Psoas muscle (tissue), 7 donors: ENCODE measurements at regions not wholly inside any gene's neighbourhood (a gene's known extent, or its start where the extent isn't known, plus 50 kb on each side); places are given as distances from the start of the nearest gene placed in this dataset.

Experiments
- ATAC-seq, 4 donors: fragments of 200-7000 bp; cut with Tn5 transposase; one replicate each; pipeline ENCODE4 v1.9.1; 2020; ENCODE audit warnings: moderate library complexity in 3 of 4, mild to moderate bottlenecking in 2 of 4
- DNase-seq, 2 donors: peaks; one replicate each; pipeline ENCODE4 v3.0.0-alpha.2; 2020
- H3K27ac ChIP-seq: fragments of 200-600 bp; one replicate; pipeline ENCODE4 v1.8.0; 2022
- H3K27me3 ChIP-seq, 3 donors: fragments of 200-600 bp in 1 of 3; one replicate each; pipeline versions ENCODE4 v1.6.1 to v1.8.0; 2013 to 2022; ENCODE audit warnings: low read length in 2 of 3, mild to moderate bottlenecking in 2 of 3, moderate library complexity in 1 of 3; ENCODE audit not compliant: insufficient read depth in 3 of 3
- H3K36me3 ChIP-seq, 2 donors: fragments of 200-600 bp in 1 of 2; one replicate each; pipeline versions ENCODE4 v1.6.1 to v1.8.0; 2013 to 2022; ENCODE audit warnings: low read depth in 1 of 2, mild to moderate bottlenecking in 1 of 2, moderate library complexity in 1 of 2; ENCODE audit not compliant: insufficient read depth in 1 of 2
- H3K4me1 ChIP-seq: fragments of 200-600 bp; one replicate; pipeline ENCODE4 v1.8.0; 2022
- H3K4me3 ChIP-seq: fragments of 200-600 bp; one replicate; pipeline ENCODE4 v1.8.0; 2022; ENCODE audit warnings: mild to moderate bottlenecking
- H3K9me3 ChIP-seq: fragments of 200-600 bp; one replicate; pipeline ENCODE4 v1.8.0; 2022
- CTCF ChIP-seq: fragments of 200-600 bp; IDR thresholded peaks from one replicate; pipeline ENCODE4 v1.8.0; 2022; ENCODE audit warnings: antibody characterized with exemption
- WGBS, 3 donors: extraction: QIAGEN DNeasy Blood & Tissue Kit; methylation state at CpG; one replicate each; pipeline versions ENCODE4 v1.1.6 to v1.1.7; 2013; 5-methylcytosine and 5-hydroxymethylcytosine counted together
- intact Hi-C, 2 donors: fragments of 100-400 bp; cut with DNase I; formaldehyde crosslinking; loops; one replicate each; pipeline versions ENCODE4 v1.11.0 to v1.14.2; 2022
- donor health status: healthy with polysubstance abuse.
- donor health status: DM: no; HTN: no; CAD: no; lungs with moderate emphysema.
- donor health status: Bipolar disorder and iron deficiency.
- donor health status: healthy.
- donor health status: DM: yes; HTN: yes; CAD: no.
- donor health status: DM: no; HTN: no; CAD: no.
- donor health status: DM: yes; HTN: yes; CAD: no.

- no peak for DNase-seq
- Histone ChIP-seq H3K27me3 (no peaks in the 10 kb centered on the region), H3K9me3 (no peaks in the 10 kb centered on the region), H3K4me3 (no peak overlapping the region), H3K27ac (no peak overlapping the region), H3K36me3 (no peaks in the 10 kb centered on the region), H3K4me1 (no peaks in the 10 kb centered on the region)
- 73 to 79% (median 73%) methylated on average over 2 of the region's 2 CpGs for WGBS, 3 donors
- no peak for ATAC-seq
- no peak for TF ChIP-seq CTCF
- intact Hi-C loops, result no loop called here
Measured at GRCh38 chr18:60980422-60981005, 352.7 kb upstream of the CDH20 start.

- Histone ChIP-seq H3K4me1 (no peaks in the 10 kb centered on the region), H3K27ac (no peak overlapping the region), H3K9me3 (no peaks in the 10 kb centered on the region), H3K36me3 (no peaks in the 10 kb centered on the region), H3K27me3 (no peaks in the 10 kb centered on the region), H3K4me3 (no peak overlapping the region)
- TF ChIP-seq CTCF, result no peak
- DNase-seq (no peak), ATAC-seq (no peak)
- WGBS, 3 donors, result 54 to 56% (median 55%) methylated on average over 3 of the region's 3 CpGs
- intact Hi-C loops, result no loop called here
Measured at GRCh38 chr18:60981682-60982328, 351.4 kb upstream of the CDH20 start.

GRCh38 chr18:60982329-60982695 is 350.9 kb upstream of the CDH20 start:
- no peaks in the 10 kb centered on the region for H3K27me3 ChIP-seq

GRCh38 chr18:60982928-60983327 is 350.3 kb upstream of the CDH20 start:
- H3K36me3 ChIP-seq, result no peaks in the 10 kb centered on the region
- no peaks in the 10 kb centered on the region for H3K4me1 ChIP-seq
- intact Hi-C loops, result no loop called here
- DNase-seq, result no peak
- no peak overlapping the region for H3K27ac ChIP-seq
- no peaks in the 10 kb centered on the region for H3K9me3 ChIP-seq
- no peaks in the 10 kb centered on the region for H3K27me3 ChIP-seq
- no peak for ATAC-seq
- H3K4me3 ChIP-seq, result no peak overlapping the region
- no peak for TF ChIP-seq CTCF

More at GRCh38 chr18:60982329-60982695, 350.9 kb upstream of the CDH20 start:
- intact Hi-C loops, result no loop called here
- no peak for DNase-seq
- no peak overlapping the region for H3K27ac ChIP-seq
- no peak for ATAC-seq
- WGBS, 3 donors, result 76 to 87% (median 78%) methylated on average over 2 of the region's 2 CpGs
- no peaks in the 10 kb centered on the region for H3K9me3 ChIP-seq
- no peaks in the 10 kb centered on the region for H3K36me3 ChIP-seq
- no peak for TF ChIP-seq CTCF
- H3K4me1 ChIP-seq, result no peaks in the 10 kb centered on the region
- no peak overlapping the region for H3K4me3 ChIP-seq

- 87 to 92% (median 91%) methylated on average over 4 of the region's 4 CpGs for WGBS, 3 donors
- no peak for TF ChIP-seq CTCF
Measured at GRCh38 chr18:60984510-60984909, 348.7 kb upstream of the CDH20 start.

More at GRCh38 chr18:60984510-60984909, 348.7 kb upstream of the CDH20 start:
- Histone ChIP-seq H3K27ac (no peak overlapping the region), H3K4me1 (no peaks in the 10 kb centered on the region), H3K36me3 (no peaks in the 10 kb centered on the region), H3K4me3 (no peak overlapping the region), H3K27me3 (no peaks in the 10 kb centered on the region), H3K9me3 (no peaks in the 10 kb centered on the region)
- DNase-seq (no peak), ATAC-seq (no peak)
- intact Hi-C loops, result no loop called here
